Fibroblast of upper back skin (primary cell): ENCODE measurements at regions not wholly inside any gene's neighbourhood (a gene's known extent, or its start where the extent isn't known, plus 50 kb on each side); places are given as distances from the start of the nearest gene placed in this dataset.

Source experiments
- DNase-seq: peaks from one replicate; pipeline ENCODE4 v3.0.0-alpha.2; 2013

GRCh38 chr18:70468861-70469547 is 180.2 kb downstream of the SOCS6 start:
- no peak for DNase-seq

- DNase-seq = peak; percentile 64
These were observed 175.7 kb downstream of the SOCS6 start for GRCh38 chr18:70464343-70465114.

- DNase-seq = no peak
These were observed 174.2 kb downstream of the SOCS6 start for GRCh38 chr18:70463085-70463484.

- DNase-seq = no peak
These were observed 173.2 kb downstream of the SOCS6 start for GRCh38 chr18:70462078-70462439.

- DNase-seq = no peak
These were observed 172.7 kb downstream of the SOCS6 start for GRCh38 chr18:70461323-70462077.

- no peak for DNase-seq
These were observed 170.9 kb downstream of the SOCS6 start for GRCh38 chr18:70459731-70460130.

- DNase-seq = no peak
These were observed 170.4 kb downstream of the SOCS6 start for GRCh38 chr18:70459251-70459650.

GRCh38 chr18:70457788-70458187 is 168.9 kb downstream of the SOCS6 start:
- DNase-seq = no peak

GRCh38 chr18:70457223-70457622 is 168.4 kb downstream of the SOCS6 start:
- no peak for DNase-seq

GRCh38 chr18:70456376-70456775 is 167.5 kb downstream of the SOCS6 start:
- no peak for DNase-seq

- no peak for DNase-seq
These were observed 166.9 kb downstream of the SOCS6 start for GRCh38 chr18:70455731-70456130.

GRCh38 chr18:70454704-70455322 is 166.0 kb downstream of the SOCS6 start:
- DNase-seq = peak; percentile 67

GRCh38 chr18:70453058-70453775 is 164.4 kb downstream of the SOCS6 start:
- DNase-seq = no peak

GRCh38 chr18:70452501-70452900 is 163.7 kb downstream of the SOCS6 start:
- no peak for DNase-seq

GRCh38 chr18:70450426-70451253 is 161.8 kb downstream of the SOCS6 start:
- peak; percentile 20 for DNase-seq

GRCh38 chr18:70448588-70448987 is 159.7 kb downstream of the SOCS6 start:
- no peak for DNase-seq

GRCh38 chr18:70446063-70446462 is 157.2 kb downstream of the SOCS6 start:
- no peak for DNase-seq

- no peak for DNase-seq
These were observed 154.1 kb downstream of the SOCS6 start for GRCh38 chr18:70442933-70443332.

- DNase-seq = no peak
These were observed 144.1 kb downstream of the SOCS6 start for GRCh38 chr18:70432804-70433400.

- peak; percentile 73 for DNase-seq
These were observed 142.4 kb downstream of the SOCS6 start for GRCh38 chr18:70431203-70431624.

GRCh38 chr18:70430501-70431173 is 141.8 kb downstream of the SOCS6 start:
- no peak for DNase-seq
